ENCODE measurements at regions not wholly inside any gene's neighbourhood (a gene's known extent, or its start where the extent isn't known, plus 50 kb on each side); places are given as distances from the start of the nearest gene placed in this dataset.

DNA sequence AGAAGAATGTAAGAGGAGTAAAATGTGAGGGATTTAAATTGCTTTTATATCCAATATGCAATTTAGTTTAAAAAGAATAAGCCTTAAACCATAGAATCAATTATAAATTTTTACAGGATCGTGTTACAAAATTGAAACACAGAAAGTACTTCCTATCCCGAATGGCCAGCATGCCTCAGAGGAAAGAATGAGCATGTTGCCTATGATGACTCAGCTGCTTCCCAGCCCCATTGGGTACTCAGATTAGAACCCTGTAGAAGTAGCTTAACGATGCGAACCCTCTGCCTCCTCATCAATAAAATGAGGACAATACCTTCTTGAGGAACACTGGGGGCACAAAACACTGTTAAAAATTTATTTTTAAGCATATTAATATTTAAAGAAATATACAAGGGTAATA lies 113.4 kb upstream of the CDK1 start:
- DNase-seq (ENCODE audit: low read depth), result no peak

DNA sequence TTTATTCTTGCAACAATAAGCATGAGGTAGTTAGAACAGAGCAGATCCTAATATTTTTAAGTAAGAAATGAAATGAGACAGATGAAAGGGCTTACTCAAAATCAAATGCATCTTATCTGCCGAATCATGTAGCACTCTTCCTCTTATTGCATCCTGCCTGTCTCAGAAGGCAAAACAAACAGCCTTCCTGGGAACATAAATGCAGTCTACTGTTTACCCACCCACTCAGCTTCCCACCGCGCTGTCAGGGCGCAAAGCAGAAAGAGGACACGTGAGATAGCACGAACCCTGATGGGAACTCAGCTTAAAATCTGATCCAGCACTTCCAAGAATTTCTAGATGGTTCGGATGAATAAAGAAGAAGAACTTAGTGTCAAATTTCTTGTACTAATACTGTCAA lies 114.4 kb upstream of the CDK1 start:
- no peak for DNase-seq (ENCODE audit: low read depth)

- DNase-seq (ENCODE audit: low read depth), result no peak
These were observed 115.2 kb upstream of the CDK1 start for GRCh38 chr10:60662917-60663614.

DNA sequence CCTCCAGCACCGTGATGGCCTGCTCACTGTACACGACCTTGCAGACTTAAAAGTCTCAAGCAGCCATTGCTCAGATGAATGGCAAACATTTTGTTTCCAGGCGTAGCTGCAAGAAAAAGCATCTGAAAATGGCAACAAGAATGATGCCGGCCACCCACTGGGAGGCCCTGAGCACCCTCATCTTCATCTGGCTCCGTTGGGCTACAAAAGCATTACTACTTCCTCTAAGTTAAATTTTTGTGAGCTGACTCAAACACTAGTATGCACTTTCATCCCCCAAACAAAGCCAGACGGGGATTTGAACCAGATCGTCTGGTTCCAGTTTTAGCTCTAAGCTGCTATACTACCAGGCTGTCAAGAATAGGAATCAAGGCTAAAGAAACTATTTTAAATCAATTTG lies 116.6 kb upstream of the CDK1 start:
- DNase-seq (ENCODE audit: low read depth), result no peak

DNA sequence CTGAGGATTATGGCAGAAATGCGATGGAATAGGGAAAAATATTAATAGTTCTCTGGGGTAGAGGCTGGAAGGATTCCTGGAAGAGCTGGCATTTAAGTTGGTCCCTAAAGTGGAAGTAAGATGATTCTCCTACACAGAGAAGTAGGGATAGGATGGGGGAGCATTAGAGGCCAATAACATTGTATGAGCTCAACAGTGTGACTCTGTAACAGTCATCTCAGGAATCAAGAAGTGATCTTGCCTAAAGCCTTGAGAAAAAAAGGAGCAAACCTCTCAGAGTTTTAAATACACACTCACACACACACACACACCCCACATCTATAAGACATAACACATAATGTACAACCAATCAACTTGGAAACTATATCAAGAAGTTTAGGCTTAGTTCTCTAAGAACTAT lies 117.7 kb upstream of the CDK1 start:
- DNase-seq (ENCODE audit: low read depth), result no peak

- DNase-seq (ENCODE audit: low read depth), result no peak
These were observed 123.3 kb upstream of the CDK1 start for GRCh38 chr10:60654813-60655464.

DNA sequence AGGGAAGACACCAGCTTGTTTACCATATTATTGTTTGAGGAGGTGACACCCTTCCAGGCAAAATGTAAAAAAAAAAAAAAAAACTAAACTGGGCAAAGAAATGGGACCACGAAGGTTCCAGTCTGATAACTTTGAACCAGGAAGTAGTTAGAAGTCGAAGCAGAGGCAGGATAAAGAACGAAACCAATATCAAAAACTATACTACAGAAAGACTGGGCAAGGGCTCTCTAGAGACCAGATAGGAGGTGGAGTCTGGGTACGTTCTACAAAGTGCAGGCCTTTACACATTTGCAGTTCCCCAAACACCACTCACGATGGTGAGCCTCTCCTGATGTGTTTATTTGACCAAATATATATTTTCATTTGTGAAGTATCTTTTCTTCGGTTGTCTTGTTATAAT lies 125.7 kb upstream of the CDK1 start:
- no peak for DNase-seq (ENCODE audit: low read depth)

- no peak for DNase-seq (ENCODE audit: low read depth)
These were observed 127.9 kb upstream of the CDK1 start for GRCh38 chr10:60650378-60650800.

- DNase-seq (ENCODE audit: low read depth), result no peak
These were observed 128.5 kb upstream of the CDK1 start for GRCh38 chr10:60649485-60650377.

- DNase-seq (ENCODE audit: low read depth), result no peak
These were observed 129.5 kb upstream of the CDK1 start for GRCh38 chr10:60648761-60649160.

GRCh38 chr10:60646966-60647796 lies 131.1 kb upstream of the CDK1 start:
- peak; percentile 12 for DNase-seq (ENCODE audit: low read depth)

- no peak for DNase-seq (ENCODE audit: low read depth)
These were observed 132.3 kb upstream of the CDK1 start for GRCh38 chr10:60645980-60646379.

DNA sequence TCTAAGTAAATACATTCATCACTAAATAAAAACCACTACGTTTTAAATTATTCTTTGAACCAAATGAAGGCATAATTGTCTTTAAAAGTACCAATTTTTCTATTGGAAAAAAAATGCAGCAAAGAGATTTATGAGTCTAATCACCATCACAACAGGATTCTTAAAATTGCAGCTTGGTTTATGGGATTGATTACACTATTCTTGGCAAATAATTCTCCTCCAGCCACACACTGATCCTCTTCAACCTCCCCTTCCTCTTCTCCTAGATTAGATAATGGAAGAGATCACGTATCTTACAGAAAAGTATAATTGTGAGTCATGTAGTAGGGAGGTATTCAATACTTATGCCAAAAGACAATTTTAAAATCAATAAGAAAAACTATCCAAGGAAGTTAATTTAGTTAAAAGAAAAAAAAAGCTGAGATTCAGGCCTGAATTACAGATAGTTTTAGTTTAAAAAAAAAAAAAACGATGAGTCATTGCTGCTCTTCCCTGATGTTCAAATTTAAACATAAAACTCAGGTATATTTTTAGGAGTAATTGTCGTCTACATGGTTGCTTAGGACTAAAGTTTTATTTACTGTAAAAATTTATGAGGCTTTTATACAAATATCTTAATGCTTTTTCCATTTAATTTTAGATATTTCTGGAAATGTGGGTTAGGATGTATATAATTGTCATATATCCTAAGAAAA lies 133.7 kb upstream of the CDK1 start:
- no peak for DNase-seq (ENCODE audit: low read depth)

DNA sequence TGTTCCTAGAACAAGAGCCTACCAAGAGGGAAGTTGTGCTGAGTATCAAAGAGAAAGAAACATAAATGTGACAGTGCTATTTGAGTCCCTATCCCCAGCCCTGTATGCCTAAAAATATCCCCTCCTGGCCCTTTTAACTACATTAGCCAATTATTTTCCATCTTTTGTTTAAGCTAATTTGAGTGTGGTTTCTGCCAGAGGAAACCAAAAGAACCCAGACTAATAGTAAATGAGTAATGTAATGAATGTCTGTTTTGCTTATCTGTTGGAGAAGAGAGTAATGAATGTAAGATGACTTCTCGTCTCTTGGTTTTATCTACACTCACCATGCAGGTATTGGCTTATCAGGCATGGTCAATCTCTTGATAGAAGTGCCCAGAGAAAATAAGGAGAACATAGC lies 134.4 kb upstream of the CDK1 start:
- DNase-seq (ENCODE audit: low read depth), result no peak

DNA sequence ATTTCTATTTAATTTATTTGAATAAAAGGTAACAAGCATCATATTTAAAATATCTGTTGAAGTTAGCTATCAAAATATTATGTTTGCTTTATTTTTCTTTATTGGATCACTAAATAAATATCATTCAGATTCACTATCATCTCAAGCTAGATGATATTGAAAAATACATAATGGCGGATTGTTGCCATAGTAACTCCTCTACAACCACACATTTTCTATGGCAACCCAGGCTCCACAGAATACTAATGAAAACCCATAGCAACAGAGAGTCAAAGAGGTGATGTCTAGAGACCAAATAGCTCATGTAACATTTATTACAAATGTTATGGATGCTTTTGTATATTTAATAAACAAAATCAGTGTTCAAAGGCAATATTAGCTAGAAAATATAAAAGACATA lies 148.9 kb upstream of the CDK1 start:
- DNase-seq (ENCODE audit: low read depth), result no peak

GRCh38 chr10:60627778-60628748 lies 150.2 kb upstream of the CDK1 start:
- DNase-seq (ENCODE audit: low read depth), result no peak

DNA sequence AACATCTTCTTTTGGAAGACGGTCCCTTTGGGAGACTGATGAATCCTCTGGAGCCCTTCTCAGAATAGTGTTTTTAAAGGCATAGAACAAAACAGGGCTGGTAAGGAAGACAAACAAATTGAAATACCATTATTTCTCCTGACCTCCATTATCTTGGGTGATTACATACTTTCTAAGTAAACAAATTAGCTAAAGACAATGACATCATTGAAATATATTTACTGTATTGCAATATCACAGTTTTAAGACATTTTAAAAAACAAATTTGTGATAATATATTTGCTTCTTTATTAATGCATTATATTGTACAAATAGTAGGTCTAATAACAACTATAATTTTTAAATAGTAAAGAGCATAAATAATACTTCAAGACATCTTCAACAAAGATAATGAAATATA lies 152.2 kb upstream of the CDK1 start:
- DNase-seq (ENCODE audit: low read depth), result no peak

- no peak for DNase-seq (ENCODE audit: low read depth)
These were observed 154.7 kb upstream of the CDK1 start for GRCh38 chr10:60623627-60624026.

- no peak for DNase-seq (ENCODE audit: low read depth)
These were observed 157.3 kb upstream of the CDK1 start for GRCh38 chr10:60621018-60621417.

GRCh38 chr10:60618861-60619260 lies 159.4 kb upstream of the CDK1 start:
- DNase-seq (ENCODE audit: low read depth), result no peak

Measured in activated T-cell treated with anti-CD3 and anti-CD28 coated beads for 48 hours (primary cell).